IgD-negative memory B cell (primary cell): ENCODE measurements at regions not wholly inside any gene's neighbourhood (a gene's known extent, or its start where the extent isn't known, plus 50 kb on each side); places are given as distances from the start of the nearest gene placed in this dataset.

ENCODE experiments used
- H3K27ac Mint-ChIP-seq, 3 donors: one replicate each; pipeline ENCODE4 v1.8.0; 2020 to 2022; ENCODE audit warnings: mild to moderate bottlenecking in 3 of 3, mixed read lengths in 3 of 3, moderate library complexity in 1 of 3
- H3K27me3 Mint-ChIP-seq: one replicate; pipeline ENCODE4 v1.8.0; 2021; ENCODE audit warnings: mixed read lengths
- H3K36me3 Mint-ChIP-seq: one replicate; pipeline ENCODE4 v1.8.0; 2020; ENCODE audit warnings: mild to moderate bottlenecking, mixed read lengths
- H3K4me1 Mint-ChIP-seq, 3 donors: one replicate each; pipeline ENCODE4 v1.8.0; 2020 to 2022; ENCODE audit warnings: mixed read lengths in 3 of 3, mild to moderate bottlenecking in 1 of 3
- H3K4me3 Mint-ChIP-seq, 4 donors: one replicate each; pipeline ENCODE4 v1.8.0; 2020 to 2022; ENCODE audit warnings: mild to moderate bottlenecking in 4 of 4, mixed read lengths in 4 of 4, moderate library complexity in 3 of 4
- H3K9me3 Mint-ChIP-seq, 3 donors: one replicate each; pipeline ENCODE4 v1.8.0; 2020 to 2021; ENCODE audit warnings: mixed read lengths in 3 of 3, mild to moderate bottlenecking in 1 of 3

DNA sequence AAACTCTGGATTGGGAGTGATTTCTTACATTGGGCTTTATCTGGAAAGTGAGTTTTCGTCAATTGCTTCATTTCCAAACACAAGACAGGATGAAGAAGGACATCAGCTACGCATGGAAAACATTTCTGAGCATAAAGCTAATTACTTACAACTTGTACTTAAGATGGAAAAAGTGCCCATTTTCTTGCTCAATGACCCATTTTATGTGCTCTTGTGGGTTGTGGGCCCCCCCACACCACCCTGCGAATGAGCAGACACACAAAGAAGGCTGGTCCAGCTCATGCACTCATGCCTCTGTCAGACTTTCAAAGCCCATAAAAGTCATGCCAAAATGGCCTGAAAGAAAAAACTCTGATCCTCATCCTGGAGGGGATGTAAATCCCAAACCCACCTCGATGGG, 663.0 kb downstream of the AJAP1 start:
- Mint-ChIP-seq H3K36me3 (no peaks in the 10 kb centered on the region), H3K9me3 (peaks cover 0 to 12% (median 7%) of the 10 kb centered on the region in 3 donors), H3K4me3 (no peak overlapping the region), H3K27me3 (no peaks in the 10 kb centered on the region), H3K4me1 (no peaks in the 10 kb centered on the region), H3K27ac (no peak overlapping the region)

DNA sequence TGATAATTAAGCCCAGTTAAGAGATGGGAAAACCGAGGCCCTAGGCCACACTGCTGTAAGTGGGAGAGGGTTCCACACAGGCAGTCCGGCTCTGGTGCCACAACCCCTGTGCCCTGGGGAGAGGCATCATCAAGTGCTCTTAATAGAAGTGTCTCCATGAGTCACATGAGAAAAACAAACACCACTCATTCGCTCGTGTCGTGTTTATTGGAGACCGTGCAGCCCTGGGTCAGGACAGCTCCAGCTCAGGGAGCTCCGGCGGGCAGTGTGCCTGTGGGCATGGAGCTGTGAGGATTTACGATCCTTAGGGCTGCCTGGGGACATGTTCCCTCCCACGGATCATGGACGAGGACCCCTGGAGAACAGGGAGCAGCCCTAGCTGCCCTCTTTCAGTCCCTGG, 658.5 kb downstream of the AJAP1 start:
- Mint-ChIP-seq H3K4me3 (no peak overlapping the region), H3K9me3 (peaks cover 0 to 5% (median 0%) of the 10 kb centered on the region in 3 donors), H3K4me1 (no peaks in the 10 kb centered on the region), H3K27ac (no peak overlapping the region), H3K27me3 (no peaks in the 10 kb centered on the region), H3K36me3 (no peaks in the 10 kb centered on the region)

DNA sequence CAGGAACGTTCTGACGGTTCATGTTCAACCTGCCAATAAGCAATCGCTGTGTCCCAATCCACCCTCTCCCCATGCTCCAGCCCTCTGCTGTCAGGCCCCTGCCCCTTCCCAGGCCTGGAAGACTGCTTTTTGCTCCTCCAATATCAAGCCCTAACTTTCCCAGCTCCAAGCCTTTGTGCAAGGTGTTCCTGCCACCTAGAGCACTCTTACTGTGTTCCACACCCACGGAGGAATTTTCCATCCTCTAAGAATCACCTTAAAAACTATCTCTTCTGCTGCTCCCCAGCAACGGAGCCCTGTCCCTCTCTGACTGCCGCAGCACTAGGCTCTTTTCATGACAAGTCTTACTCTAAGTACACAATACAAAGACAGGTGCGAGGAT, 657.9 kb downstream of the AJAP1 start:
- Mint-ChIP-seq H3K4me1 (no peaks in the 10 kb centered on the region), H3K4me3 (no peak overlapping the region), H3K27me3 (no peaks in the 10 kb centered on the region)

DNA sequence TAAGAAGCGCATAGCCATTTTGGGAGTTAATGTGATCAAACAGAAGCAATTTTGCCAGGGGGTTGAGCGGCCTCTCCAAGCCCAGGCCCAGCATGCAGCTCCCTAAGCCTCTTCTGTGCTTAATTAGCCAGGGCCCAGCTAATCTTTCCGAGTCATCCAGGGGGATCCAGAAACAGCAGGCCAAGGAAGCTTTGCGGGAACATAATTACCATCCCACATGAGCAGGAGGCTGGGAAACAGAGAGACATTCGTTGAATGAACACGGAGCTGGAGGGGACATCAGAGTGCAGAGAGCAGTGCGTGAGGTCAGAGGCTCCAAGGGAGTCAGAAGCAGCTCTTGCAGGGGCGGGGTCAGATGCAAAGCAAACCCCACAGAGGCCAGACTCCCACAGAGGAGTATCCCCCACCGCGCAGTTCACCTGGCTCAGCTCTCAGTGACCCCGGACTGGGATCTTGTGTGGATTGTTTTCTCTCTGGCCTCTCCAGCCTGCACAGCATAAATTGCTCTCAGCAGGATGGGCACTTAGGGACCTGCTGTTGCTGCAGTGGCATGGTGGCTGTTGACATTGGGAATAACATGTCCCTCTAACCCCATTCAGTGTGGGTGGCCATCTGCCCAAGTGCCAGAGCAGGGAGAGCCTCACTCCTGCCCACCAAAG, 657.4 kb downstream of the AJAP1 start:
- Mint-ChIP-seq H3K36me3 (no peaks in the 10 kb centered on the region), H3K4me3 (no peak overlapping the region), H3K27ac (no peak overlapping the region), H3K9me3 (peaks cover 0 to 5% (median 0%) of the 10 kb centered on the region in 3 donors), H3K27me3 (no peaks in the 10 kb centered on the region), H3K4me1 (no peaks in the 10 kb centered on the region)

More for the DNA sequence above, 657.9 kb downstream of the AJAP1 start:
- H3K27ac Mint-ChIP-seq: no peak overlapping the region
- peaks cover 0 to 5% (median 0%) of the 10 kb centered on the region in 3 donors for H3K9me3 Mint-ChIP-seq
- no peaks in the 10 kb centered on the region for H3K36me3 Mint-ChIP-seq

DNA sequence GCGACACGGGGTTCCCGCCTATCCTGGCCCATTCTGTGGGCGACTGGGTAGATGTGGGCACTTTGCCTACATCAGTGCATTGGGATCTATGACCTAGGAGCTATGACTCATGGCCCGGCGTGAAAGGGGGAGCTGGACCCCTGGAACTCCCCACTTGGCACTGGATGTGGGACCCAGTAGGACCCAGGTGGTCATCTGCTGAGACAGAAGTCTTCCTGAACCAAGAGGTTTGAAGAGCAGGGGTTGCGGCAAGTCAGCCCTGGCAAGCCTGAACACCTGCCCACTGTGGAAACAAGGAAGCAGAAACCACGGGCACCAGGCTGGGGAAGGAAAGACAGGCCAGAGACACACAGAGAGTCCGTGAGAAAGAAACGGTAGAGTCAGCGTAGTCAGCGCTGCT, 656.7 kb downstream of the AJAP1 start:
- Mint-ChIP-seq H3K36me3 (no peaks in the 10 kb centered on the region), H3K9me3 (peaks cover 0 to 5% (median 0%) of the 10 kb centered on the region in 3 donors), H3K27me3 (no peaks in the 10 kb centered on the region), H3K27ac (no peak overlapping the region), H3K4me1 (no peaks in the 10 kb centered on the region), H3K4me3 (peak overlapping the region in 1 of 4 donors; percentile 32)

DNA sequence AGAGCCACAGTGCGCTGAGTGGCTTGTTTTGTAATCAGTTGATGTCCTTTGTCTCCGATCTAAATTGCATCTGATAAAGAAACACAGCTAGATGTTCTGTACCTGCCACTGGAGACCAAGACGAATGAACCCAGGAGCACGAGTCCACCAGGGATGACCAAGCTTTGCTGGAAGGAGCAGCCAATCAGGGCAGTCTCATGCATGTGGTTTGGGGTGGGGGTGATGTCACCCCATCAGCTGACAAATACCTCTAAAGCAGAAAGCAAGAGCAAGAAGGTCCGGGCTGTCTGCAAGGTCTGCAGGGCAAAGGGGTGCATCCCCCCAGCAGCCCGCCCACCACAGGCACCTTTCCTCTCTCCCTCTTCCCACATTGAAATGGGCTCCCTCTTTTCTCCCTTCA, 653.8 kb downstream of the AJAP1 start:
- no peaks in the 10 kb centered on the region for H3K27me3 Mint-ChIP-seq
- H3K36me3 Mint-ChIP-seq: no peaks in the 10 kb centered on the region
- H3K27ac Mint-ChIP-seq: no peak overlapping the region
- no peak overlapping the region for H3K4me3 Mint-ChIP-seq
- H3K9me3 Mint-ChIP-seq: no peaks in the 10 kb centered on the region
- H3K4me1 Mint-ChIP-seq: no peaks in the 10 kb centered on the region

DNA sequence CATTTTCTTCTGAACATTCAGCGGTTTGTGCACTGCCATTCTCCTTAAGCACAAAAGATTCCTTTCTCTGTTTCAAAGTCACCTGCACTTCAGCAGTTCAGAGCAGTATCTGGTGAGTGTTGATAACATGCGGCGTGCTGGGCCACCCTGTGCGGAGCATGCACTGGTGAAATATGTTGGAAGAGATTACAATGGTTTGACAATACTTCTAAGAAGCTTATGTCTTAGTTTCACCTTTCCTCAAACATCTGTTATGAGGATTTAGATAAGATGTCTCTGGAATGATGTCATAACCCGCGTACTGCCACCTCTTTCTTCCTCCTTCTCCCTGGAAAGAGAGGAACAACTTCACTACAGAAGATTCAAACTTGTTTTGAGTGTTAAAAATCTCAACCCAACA, 650.3 kb downstream of the AJAP1 start:
- Mint-ChIP-seq H3K27ac (peak overlapping the region in 1 of 3 donors; percentile 15), H3K9me3 (no peaks in the 10 kb centered on the region), H3K27me3 (no peaks in the 10 kb centered on the region), H3K4me3 (no peak overlapping the region), H3K4me1 (no peaks in the 10 kb centered on the region), H3K36me3 (no peaks in the 10 kb centered on the region)

DNA sequence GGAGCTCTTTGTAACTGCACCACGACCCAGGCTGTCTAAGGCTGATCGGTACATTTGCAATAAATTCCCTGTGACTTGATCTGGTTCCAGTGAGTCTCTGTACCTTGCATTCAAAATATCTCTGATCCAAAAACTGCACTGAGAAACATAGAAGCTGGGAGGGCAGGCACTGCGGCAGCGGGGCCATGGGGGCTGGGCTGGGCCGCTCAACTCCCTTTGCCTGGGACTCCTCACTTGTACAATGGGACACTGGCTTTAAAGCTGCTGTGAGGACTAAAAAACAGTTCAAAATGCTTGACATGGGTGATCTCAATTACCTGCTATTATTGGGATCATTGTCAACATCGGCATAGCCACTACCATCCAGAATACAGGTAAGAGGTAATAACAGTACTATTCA, 644.0 kb downstream of the AJAP1 start:
- no peaks in the 10 kb centered on the region for H3K36me3 Mint-ChIP-seq
- H3K9me3 Mint-ChIP-seq: no peaks in the 10 kb centered on the region
- H3K4me1 Mint-ChIP-seq: no peaks in the 10 kb centered on the region
- no peaks in the 10 kb centered on the region for H3K27me3 Mint-ChIP-seq
- H3K27ac Mint-ChIP-seq: no peak overlapping the region
- H3K4me3 Mint-ChIP-seq: no peak overlapping the region

DNA sequence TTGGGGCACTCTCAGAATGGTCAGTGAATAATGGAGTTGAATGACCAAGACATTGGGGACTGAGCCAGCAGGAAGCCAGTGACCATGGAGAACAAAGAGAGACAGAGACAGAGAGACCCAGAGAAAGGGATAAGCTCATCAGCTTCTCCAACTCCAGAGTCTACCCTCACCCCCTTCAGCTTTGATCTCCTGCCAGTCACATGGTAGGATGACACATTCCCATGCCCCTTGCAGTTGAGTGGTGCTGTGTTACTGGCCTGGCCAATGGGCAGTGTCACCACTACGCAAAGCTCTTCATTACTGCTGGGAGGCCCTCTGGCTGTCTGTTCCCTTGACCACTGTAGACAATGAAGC, 643.5 kb downstream of the AJAP1 start:
- H3K27ac Mint-ChIP-seq: no peak overlapping the region

DNA sequence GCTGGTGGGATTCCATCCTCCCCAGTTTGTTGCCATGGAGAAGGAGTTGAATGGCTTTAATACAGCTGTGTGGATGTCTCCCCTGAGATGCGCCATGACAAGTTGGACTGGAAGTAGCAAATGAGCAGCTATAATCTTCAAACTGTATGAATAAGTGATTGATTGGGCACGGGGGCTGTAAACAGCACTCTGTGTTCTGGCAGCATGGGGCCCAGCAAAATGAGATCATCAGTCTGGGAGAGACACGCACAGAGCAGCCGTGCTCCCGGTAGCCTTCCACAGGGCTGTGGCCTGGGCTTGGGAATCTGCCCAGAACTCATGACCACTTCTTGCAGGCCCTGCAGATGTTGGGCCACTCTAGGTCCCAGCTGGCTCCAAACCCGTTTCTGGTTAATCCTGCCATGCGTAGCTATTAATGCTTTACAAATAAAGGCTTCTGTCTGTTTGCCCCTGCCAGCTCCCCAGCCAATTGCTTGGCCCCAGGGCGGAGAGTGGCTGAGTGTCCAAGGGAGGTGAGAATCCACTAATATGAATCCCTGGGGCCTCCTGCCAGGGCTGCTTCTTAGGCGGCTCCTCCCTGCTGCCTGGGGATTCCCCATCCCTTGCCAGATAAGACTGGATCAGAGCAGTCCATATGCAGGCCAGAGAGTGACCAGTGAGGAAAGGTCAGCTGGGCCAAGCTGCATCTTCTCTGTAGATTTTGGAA, 642.9 kb downstream of the AJAP1 start:
- H3K36me3 Mint-ChIP-seq: no peaks in the 10 kb centered on the region
- H3K27me3 Mint-ChIP-seq: no peaks in the 10 kb centered on the region
- H3K4me1 Mint-ChIP-seq: no peaks in the 10 kb centered on the region
- no peak overlapping the region for H3K4me3 Mint-ChIP-seq
- H3K9me3 Mint-ChIP-seq: no peaks in the 10 kb centered on the region
- no peak overlapping the region for H3K27ac Mint-ChIP-seq

More for the DNA sequence above, 643.5 kb downstream of the AJAP1 start:
- no peaks in the 10 kb centered on the region for H3K4me1 Mint-ChIP-seq
- no peaks in the 10 kb centered on the region for H3K36me3 Mint-ChIP-seq
- H3K4me3 Mint-ChIP-seq: no peak overlapping the region
- no peaks in the 10 kb centered on the region for H3K9me3 Mint-ChIP-seq
- H3K27me3 Mint-ChIP-seq: no peaks in the 10 kb centered on the region

DNA sequence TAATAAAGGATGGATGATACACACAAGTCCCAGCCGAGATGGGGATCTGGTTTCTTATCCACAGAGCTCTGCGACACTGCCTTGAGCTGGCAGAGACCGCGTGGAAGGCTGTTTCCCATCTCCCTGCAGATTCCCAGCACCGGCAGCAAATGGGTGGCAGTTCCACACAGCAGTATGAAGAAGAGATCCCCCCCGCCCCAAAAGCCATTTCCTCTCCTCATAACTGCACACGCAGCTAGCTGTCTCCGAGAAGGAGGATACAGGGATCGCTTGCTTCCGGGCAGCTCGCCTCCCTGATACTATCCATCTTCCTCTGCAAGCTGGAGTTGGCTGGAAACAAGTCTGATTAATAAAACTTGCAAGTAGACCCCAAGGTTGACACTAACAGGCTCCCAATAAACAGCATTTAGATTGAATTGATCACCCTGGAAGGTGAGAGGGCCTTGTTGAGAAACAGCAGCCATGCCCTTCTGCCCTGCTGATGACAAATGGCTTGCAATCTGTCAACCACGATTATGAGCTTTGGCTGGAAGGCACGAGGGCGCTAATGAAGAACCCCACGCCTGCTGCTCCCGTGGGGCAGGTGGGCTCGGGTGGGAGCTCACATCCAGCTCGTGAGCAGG, 642.3 kb downstream of the AJAP1 start:
- Mint-ChIP-seq H3K9me3 (no peaks in the 10 kb centered on the region), H3K27me3 (no peaks in the 10 kb centered on the region), H3K4me1 (no peaks in the 10 kb centered on the region), H3K36me3 (no peaks in the 10 kb centered on the region), H3K27ac (no peak overlapping the region), H3K4me3 (no peak overlapping the region)

DNA sequence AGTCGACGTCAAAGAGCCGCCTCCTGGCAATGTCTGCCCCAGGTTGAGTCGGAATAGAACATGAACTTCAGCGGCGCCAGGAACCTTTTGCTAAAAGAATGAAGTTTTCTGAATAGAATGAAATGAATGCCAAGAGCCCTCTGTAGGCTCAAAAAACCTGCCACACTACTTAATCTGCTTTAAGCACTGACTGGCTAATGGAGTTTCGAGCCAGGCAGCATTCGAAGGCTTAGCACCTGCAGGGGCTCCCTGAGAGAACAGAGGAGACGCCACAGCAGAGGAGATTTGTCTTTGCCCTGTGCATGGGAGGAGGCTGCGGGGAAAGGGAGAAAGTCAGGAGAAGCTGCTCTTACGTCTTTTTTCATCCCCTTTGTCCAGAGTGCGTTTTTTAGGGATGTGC, 641.7 kb downstream of the AJAP1 start:
- H3K4me1 Mint-ChIP-seq: no peaks in the 10 kb centered on the region
- no peaks in the 10 kb centered on the region for H3K27me3 Mint-ChIP-seq
- H3K4me3 Mint-ChIP-seq: no peak overlapping the region
- H3K9me3 Mint-ChIP-seq: no peaks in the 10 kb centered on the region
- H3K27ac Mint-ChIP-seq: no peak overlapping the region
- H3K36me3 Mint-ChIP-seq: no peaks in the 10 kb centered on the region

DNA sequence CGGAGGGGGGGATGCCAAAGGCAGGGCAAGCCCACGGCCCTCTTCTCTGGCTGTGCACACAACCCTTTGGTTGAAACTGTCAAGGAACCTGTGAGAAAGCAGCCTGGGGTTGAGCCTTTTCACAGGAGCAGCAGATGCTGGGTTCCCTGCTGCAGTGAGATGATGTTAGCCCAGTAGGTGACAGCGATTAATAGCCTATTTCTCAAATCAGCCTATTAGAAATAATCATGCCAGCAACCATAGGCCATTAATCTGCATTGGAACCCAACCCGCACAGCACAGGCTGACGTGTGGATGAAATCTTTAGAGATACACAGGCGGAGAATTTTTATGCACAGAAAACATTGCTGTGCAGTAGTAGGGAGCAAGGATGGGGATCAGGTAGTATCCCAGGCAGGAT, 637.5 kb downstream of the AJAP1 start:
- Mint-ChIP-seq H3K36me3 (no peaks in the 10 kb centered on the region), H3K9me3 (no peaks in the 10 kb centered on the region), H3K4me1 (no peaks in the 10 kb centered on the region), H3K27me3 (no peaks in the 10 kb centered on the region), H3K4me3 (no peak overlapping the region), H3K27ac (no peak overlapping the region)

DNA sequence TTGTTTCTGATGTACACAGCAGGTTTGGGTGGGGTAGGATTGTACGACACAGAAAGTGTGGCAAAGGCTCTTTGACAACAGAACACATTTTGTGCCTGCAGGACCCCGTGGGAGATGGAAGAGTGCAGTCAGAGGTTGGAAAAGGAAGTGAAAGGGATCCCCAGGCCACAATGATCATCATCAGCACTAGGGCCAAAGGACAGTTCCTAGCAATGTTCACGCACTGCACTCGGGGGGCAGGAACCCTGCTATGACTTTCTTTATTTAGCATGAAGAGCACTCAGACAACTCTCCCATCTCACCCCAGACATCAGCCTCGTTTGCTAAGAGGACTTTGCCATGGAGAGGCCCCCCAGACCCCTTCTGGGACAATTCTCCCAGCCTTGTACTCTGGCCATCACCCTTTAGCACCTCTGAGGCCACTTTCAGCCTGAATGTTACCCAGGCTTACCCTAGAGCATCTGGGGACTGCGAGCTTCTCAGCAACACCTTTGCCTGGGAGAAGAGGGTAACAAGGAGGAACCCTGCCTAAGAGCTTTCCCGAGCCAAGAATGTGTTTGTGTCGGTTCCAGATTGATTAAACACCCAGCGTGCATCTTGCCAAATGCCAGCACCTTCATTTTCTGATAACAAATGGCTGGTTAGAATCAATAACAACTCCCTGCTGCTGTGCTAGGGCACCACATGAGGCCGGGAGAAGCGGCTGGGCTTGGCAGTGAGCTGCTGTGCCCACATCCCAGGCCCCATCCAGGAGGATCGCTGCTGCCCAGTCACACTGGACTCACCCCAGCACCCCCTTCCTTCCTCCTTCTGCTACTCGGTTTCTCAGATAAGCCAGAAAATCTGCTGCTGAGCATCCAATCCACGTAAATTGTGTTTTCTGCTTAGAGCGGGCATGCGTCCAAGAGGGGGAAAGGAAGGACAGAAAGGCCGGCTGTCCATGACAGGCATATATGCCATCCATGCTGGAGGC, 633.1 kb downstream of the AJAP1 start:
- no peak overlapping the region for H3K27ac Mint-ChIP-seq
- H3K27me3 Mint-ChIP-seq: no peaks in the 10 kb centered on the region
- no peaks in the 10 kb centered on the region for H3K4me1 Mint-ChIP-seq
- H3K4me3 Mint-ChIP-seq: no peak overlapping the region
- H3K36me3 Mint-ChIP-seq: peaks cover 2% of the 10 kb centered on the region
- peaks cover 0 to 3% (median 0%) of the 10 kb centered on the region in 3 donors for H3K9me3 Mint-ChIP-seq

DNA sequence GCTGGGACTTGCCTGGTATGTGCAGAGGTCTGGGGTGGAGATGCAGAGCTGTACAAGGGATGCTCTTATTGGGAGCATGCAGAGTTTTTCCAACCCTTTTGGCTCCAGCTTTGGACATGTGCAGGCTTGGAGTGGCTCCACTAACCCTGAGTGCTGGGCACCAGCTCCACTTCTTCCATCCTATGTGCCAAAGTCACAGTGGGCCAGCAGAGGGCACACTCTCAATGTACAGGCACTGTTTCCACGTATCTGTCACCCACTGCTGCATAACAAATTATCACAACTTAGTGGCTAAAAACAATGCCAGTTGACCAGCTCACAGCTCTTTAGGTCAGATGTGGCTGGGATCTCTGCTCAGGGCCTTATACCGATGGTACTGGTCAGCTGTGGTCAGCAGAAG, 631.8 kb downstream of the AJAP1 start:
- Mint-ChIP-seq H3K4me1 (no peaks in the 10 kb centered on the region), H3K9me3 (peaks cover 0 to 4% (median 0%) of the 10 kb centered on the region in 3 donors), H3K27me3 (no peaks in the 10 kb centered on the region), H3K4me3 (no peak overlapping the region), H3K27ac (no peak overlapping the region), H3K36me3 (peaks cover 2% of the 10 kb centered on the region)
